ENCODE measurements at regions not wholly inside any gene's neighbourhood (a gene's known extent, or its start where the extent isn't known, plus 50 kb on each side); places are given as distances from the start of the nearest gene placed in this dataset.

- H3K27me3 ChIP-seq (ENCODE audit: control insufficient read depth, insufficient read depth, low read length) = no peaks in the 10 kb centered on the region
- Mint-ChIP-seq H3K27me3 (no peaks in the 10 kb centered on the region), H3K36me3 (no peaks in the 10 kb centered on the region), H3K9me3 (peaks cover 2 to 24% (median 10%) of the 10 kb centered on the region in 7 donors), H3K27ac (no peak overlapping the region), H3K4me3 (no peak overlapping the region), H3K4me1 (no peaks in the 10 kb centered on the region)
- DNase-seq (no peak), ATAC-seq (ENCODE audit: low read depth in 2 of 2) (no peak)
- H3K36me3 ChIP-seq (ENCODE audit: control insufficient read depth, insufficient read depth, low read length) = no peaks in the 10 kb centered on the region
- H3K9me3 ChIP-seq (ENCODE audit: control insufficient read depth in 2 of 2, low read length in 2 of 2) = peaks cover 2 to 5% of the 10 kb centered on the region in 2 experiments
- H3K4me1 ChIP-seq (ENCODE audit: control insufficient read depth, insufficient read depth, low read length, poor library complexity, severe bottlenecking) = no peaks in the 10 kb centered on the region
- H3K27ac ChIP-seq (ENCODE audit: insufficient read depth, low read length, poor library complexity, severe bottlenecking) = no peak overlapping the region
- no peak overlapping the region for H3K4me3 ChIP-seq (ENCODE audit: low read depth, low read length)
Measured at GRCh38 chr5:166338801-166339200, 1952.6 kb upstream of the WWC1 start.

- Histone ChIP-seq H3K27ac (ENCODE audit: insufficient read depth, low read length, poor library complexity, severe bottlenecking) (no peak overlapping the region), H3K9me3 (ENCODE audit: control insufficient read depth in 2 of 2, low read length in 2 of 2) (peaks cover 2% of the 10 kb centered on the region in 2 experiments), H3K4me1 (ENCODE audit: control insufficient read depth, insufficient read depth, low read length, poor library complexity, severe bottlenecking) (no peaks in the 10 kb centered on the region), H3K27me3 (ENCODE audit: control insufficient read depth, insufficient read depth, low read length) (no peaks in the 10 kb centered on the region), H3K4me3 (ENCODE audit: low read depth, low read length) (no peak overlapping the region), H3K36me3 (ENCODE audit: control insufficient read depth, insufficient read depth, low read length) (no peaks in the 10 kb centered on the region)
- H3K4me1 Mint-ChIP-seq = no peaks in the 10 kb centered on the region
- H3K9me3 Mint-ChIP-seq = peaks cover 2 to 20% (median 10%) of the 10 kb centered on the region in 7 donors
- no peak overlapping the region for H3K4me3 Mint-ChIP-seq
- DNase-seq (no peak), ATAC-seq (ENCODE audit: low read depth in 2 of 2) (no peak)
- no peaks in the 10 kb centered on the region for H3K36me3 Mint-ChIP-seq
- H3K27me3 Mint-ChIP-seq = no peaks in the 10 kb centered on the region
- H3K27ac Mint-ChIP-seq = no peak overlapping the region
Measured at GRCh38 chr5:166340039-166340438, 1951.4 kb upstream of the WWC1 start.

GRCh38 chr5:166341740-166342337 is 1949.6 kb upstream of the WWC1 start:
- H3K27me3 ChIP-seq (ENCODE audit: control insufficient read depth, insufficient read depth, low read length) = no peaks in the 10 kb centered on the region

GRCh38 chr5:166342402-166342801 is 1949.0 kb upstream of the WWC1 start:
- Mint-ChIP-seq H3K4me3 (no peak overlapping the region), H3K27ac (no peak overlapping the region), H3K9me3 (peaks cover 0 to 20% (median 8%) of the 10 kb centered on the region in 7 donors), H3K4me1 (no peaks in the 10 kb centered on the region), H3K27me3 (no peaks in the 10 kb centered on the region), H3K36me3 (no peaks in the 10 kb centered on the region)
- Histone ChIP-seq H3K27ac (ENCODE audit: insufficient read depth, low read length, poor library complexity, severe bottlenecking) (no peak overlapping the region), H3K27me3 (ENCODE audit: control insufficient read depth, insufficient read depth, low read length) (no peaks in the 10 kb centered on the region), H3K36me3 (ENCODE audit: control insufficient read depth, insufficient read depth, low read length) (no peaks in the 10 kb centered on the region), H3K4me3 (ENCODE audit: low read depth, low read length) (no peak overlapping the region), H3K4me1 (ENCODE audit: control insufficient read depth, insufficient read depth, low read length, poor library complexity, severe bottlenecking) (no peaks in the 10 kb centered on the region), H3K9me3 (ENCODE audit: control insufficient read depth in 2 of 2, low read length in 2 of 2) (peaks cover 0 to 2% of the 10 kb centered on the region in 2 experiments)
- ATAC-seq (ENCODE audit: low read depth in 2 of 2) = no peak
- no peak for DNase-seq

More at GRCh38 chr5:166341740-166342337, 1949.6 kb upstream of the WWC1 start:
- H3K9me3 ChIP-seq (ENCODE audit: control insufficient read depth in 2 of 2, low read length in 2 of 2) = peaks cover 0 to 2% of the 10 kb centered on the region in 2 experiments
- DNase-seq (no peak), ATAC-seq (ENCODE audit: low read depth in 2 of 2) (no peak)
- H3K36me3 Mint-ChIP-seq = no peaks in the 10 kb centered on the region
- no peak overlapping the region for H3K27ac ChIP-seq (ENCODE audit: insufficient read depth, low read length, poor library complexity, severe bottlenecking)
- no peak overlapping the region for H3K4me3 ChIP-seq (ENCODE audit: low read depth, low read length)
- no peak overlapping the region for H3K4me3 Mint-ChIP-seq
- no peaks in the 10 kb centered on the region for H3K27me3 Mint-ChIP-seq
- no peaks in the 10 kb centered on the region for H3K4me1 Mint-ChIP-seq
- no peak overlapping the region for H3K27ac Mint-ChIP-seq
- H3K4me1 ChIP-seq (ENCODE audit: control insufficient read depth, insufficient read depth, low read length, poor library complexity, severe bottlenecking) = no peaks in the 10 kb centered on the region
- H3K9me3 Mint-ChIP-seq = peaks cover 0 to 20% (median 8%) of the 10 kb centered on the region in 7 donors
- H3K36me3 ChIP-seq (ENCODE audit: control insufficient read depth, insufficient read depth, low read length) = no peaks in the 10 kb centered on the region

- no peaks in the 10 kb centered on the region for H3K4me1 Mint-ChIP-seq
- H3K36me3 Mint-ChIP-seq = no peaks in the 10 kb centered on the region
- H3K27ac Mint-ChIP-seq = no peak overlapping the region
Measured at GRCh38 chr5:166346726-166347374, 1944.6 kb upstream of the WWC1 start.

GRCh38 chr5:166349046-166349445 is 1942.4 kb upstream of the WWC1 start:
- H3K4me3 Mint-ChIP-seq = no peak overlapping the region
- no peak overlapping the region for H3K27ac Mint-ChIP-seq
- H3K4me1 ChIP-seq (ENCODE audit: control insufficient read depth, insufficient read depth, low read length, poor library complexity, severe bottlenecking) = no peaks in the 10 kb centered on the region
- H3K9me3 ChIP-seq (ENCODE audit: control insufficient read depth in 2 of 2, low read length in 2 of 2) = no peaks in the 10 kb centered on the region
- H3K27ac ChIP-seq (ENCODE audit: insufficient read depth, low read length, poor library complexity, severe bottlenecking) = no peak overlapping the region
- H3K27me3 Mint-ChIP-seq = no peaks in the 10 kb centered on the region
- H3K9me3 Mint-ChIP-seq = peaks cover 1 to 31% (median 3%) of the 10 kb centered on the region in 7 donors
- no peak overlapping the region for H3K4me3 ChIP-seq (ENCODE audit: low read depth, low read length)
- no peaks in the 10 kb centered on the region for H3K4me1 Mint-ChIP-seq
- H3K27me3 ChIP-seq (ENCODE audit: control insufficient read depth, insufficient read depth, low read length) = no peaks in the 10 kb centered on the region
- no peaks in the 10 kb centered on the region for H3K36me3 ChIP-seq (ENCODE audit: control insufficient read depth, insufficient read depth, low read length)
- H3K36me3 Mint-ChIP-seq = no peaks in the 10 kb centered on the region
- ATAC-seq (ENCODE audit: low read depth in 2 of 2) (no peak), DNase-seq (no peak)

More at GRCh38 chr5:166346726-166347374, 1944.6 kb upstream of the WWC1 start:
- no peak for DNase-seq
- Histone ChIP-seq H3K9me3 (ENCODE audit: control insufficient read depth in 2 of 2, low read length in 2 of 2) (no peaks in the 10 kb centered on the region), H3K36me3 (ENCODE audit: control insufficient read depth, insufficient read depth, low read length) (no peaks in the 10 kb centered on the region), H3K4me3 (ENCODE audit: low read depth, low read length) (no peak overlapping the region), H3K27me3 (ENCODE audit: control insufficient read depth, insufficient read depth, low read length) (no peaks in the 10 kb centered on the region), H3K27ac (ENCODE audit: insufficient read depth, low read length, poor library complexity, severe bottlenecking) (no peak overlapping the region), H3K4me1 (ENCODE audit: control insufficient read depth, insufficient read depth, low read length, poor library complexity, severe bottlenecking) (no peaks in the 10 kb centered on the region)
- no peak for ATAC-seq (ENCODE audit: low read depth in 2 of 2)
- H3K27me3 Mint-ChIP-seq = no peaks in the 10 kb centered on the region
- H3K4me3 Mint-ChIP-seq = no peak overlapping the region
- peaks cover 0 to 39% (median 4%) of the 10 kb centered on the region in 7 donors for H3K9me3 Mint-ChIP-seq

GRCh38 chr5:166353580-166353979 is 1937.9 kb upstream of the WWC1 start:
- no peaks in the 10 kb centered on the region for H3K27me3 Mint-ChIP-seq
- no peak overlapping the region for H3K27ac ChIP-seq (ENCODE audit: insufficient read depth, low read length, poor library complexity, severe bottlenecking)
- no peak for ATAC-seq (ENCODE audit: low read depth in 2 of 2)
- no peaks in the 10 kb centered on the region for H3K27me3 ChIP-seq (ENCODE audit: control insufficient read depth, insufficient read depth, low read length)
- no peaks in the 10 kb centered on the region for H3K36me3 Mint-ChIP-seq
- no peaks in the 10 kb centered on the region for H3K4me1 ChIP-seq (ENCODE audit: control insufficient read depth, insufficient read depth, low read length, poor library complexity, severe bottlenecking)
- H3K4me1 Mint-ChIP-seq = no peaks in the 10 kb centered on the region
- no peaks in the 10 kb centered on the region for H3K36me3 ChIP-seq (ENCODE audit: control insufficient read depth, insufficient read depth, low read length)
- no peaks in the 10 kb centered on the region for H3K9me3 ChIP-seq (ENCODE audit: control insufficient read depth in 2 of 2, low read length in 2 of 2)
- no peak overlapping the region for H3K4me3 Mint-ChIP-seq
- H3K4me3 ChIP-seq (ENCODE audit: low read depth, low read length) = no peak overlapping the region
- no peak overlapping the region for H3K27ac Mint-ChIP-seq
- H3K9me3 Mint-ChIP-seq = peaks cover 1 to 45% (median 11%) of the 10 kb centered on the region in 7 donors
- DNase-seq = no peak

GRCh38 chr5:166354332-166354731 is 1937.1 kb upstream of the WWC1 start:
- H3K9me3 Mint-ChIP-seq = peaks cover 1 to 40% (median 11%) of the 10 kb centered on the region in 7 donors
- no peaks in the 10 kb centered on the region for H3K4me1 Mint-ChIP-seq
- no peaks in the 10 kb centered on the region for H3K4me1 ChIP-seq (ENCODE audit: control insufficient read depth, insufficient read depth, low read length, poor library complexity, severe bottlenecking)
- no peaks in the 10 kb centered on the region for H3K9me3 ChIP-seq (ENCODE audit: control insufficient read depth in 2 of 2, low read length in 2 of 2)
- H3K27me3 ChIP-seq (ENCODE audit: control insufficient read depth, insufficient read depth, low read length) = no peaks in the 10 kb centered on the region
- no peaks in the 10 kb centered on the region for H3K27me3 Mint-ChIP-seq
- H3K4me3 ChIP-seq (ENCODE audit: low read depth, low read length) = no peak overlapping the region
- H3K36me3 Mint-ChIP-seq = no peaks in the 10 kb centered on the region
- no peaks in the 10 kb centered on the region for H3K36me3 ChIP-seq (ENCODE audit: control insufficient read depth, insufficient read depth, low read length)
- no peak overlapping the region for H3K4me3 Mint-ChIP-seq
- H3K27ac ChIP-seq (ENCODE audit: insufficient read depth, low read length, poor library complexity, severe bottlenecking) = no peak overlapping the region
- no peak overlapping the region for H3K27ac Mint-ChIP-seq
- DNase-seq = no peak
- ATAC-seq (ENCODE audit: low read depth in 2 of 2) = no peak
